SK-N-SH treated with all-trans-retinoic acid at 6 μM for 48 hours (cell line): ENCODE measurements at regions not wholly inside any gene's neighbourhood (a gene's known extent, or its start where the extent isn't known, plus 50 kb on each side); places are given as distances from the start of the nearest gene placed in this dataset.

Experiments
- ATAC-seq: fragments of 200-7000 bp; cut with Tn5 transposase; 3 replicates; pipeline ENCODE4 v1.9.1; 2020; ENCODE audit warnings: mild to moderate bottlenecking, moderate library complexity
- ARNTL ChIP-seq: fragments of 450-650 bp; formaldehyde crosslinking; IDR thresholded peaks from 2 replicates; pipeline ENCODE4 v1.5.0; 2020; ENCODE audit warnings: low read depth, mild to moderate bottlenecking, moderate library complexity, borderline replicate concordance
- BACH2 ChIP-seq: fragments of 250-450 bp; sonication (Bioruptor Pico); IDR thresholded peaks from 2 replicates; pipeline ENCODE4 v1.9.0; 2021; ENCODE audit warnings: mild to moderate bottlenecking, borderline replicate concordance
- CREB5 ChIP-seq: fragments of 250-450 bp; sonication (Bioruptor Pico); IDR thresholded peaks from 2 replicates; pipeline ENCODE4 v1.5.1; 2020; ENCODE audit warnings: low read depth, mild to moderate bottlenecking, moderate library complexity
- CSDC2 ChIP-seq: fragments of 250-450 bp; sonication (Bioruptor Pico); IDR thresholded peaks from 2 replicates; pipeline ENCODE4 v1.5.0; 2020; ENCODE audit warnings: mild to moderate bottlenecking, moderate library complexity
- GLIS3 ChIP-seq: fragments of 250-450 bp; sonication (Bioruptor Pico); IDR thresholded peaks from 2 replicates; pipeline ENCODE4 v1.5.0; 2020; ENCODE audit warnings: mild to moderate bottlenecking, moderate library complexity
- ISL1 ChIP-seq: fragments of 250-450 bp; sonication (Bioruptor Pico); IDR thresholded peaks from 2 replicates; pipeline ENCODE4 v2.1.2; 2022; ENCODE audit warnings: mild to moderate bottlenecking, moderate library complexity
- OSR1 ChIP-seq: fragments of 250-450 bp; sonication (Bioruptor Pico); IDR thresholded peaks from 2 replicates; pipeline ENCODE4 v1.8.0; 2022; ENCODE audit warnings: moderate library complexity, mild to moderate bottlenecking, inconsistent platforms
- PPARA ChIP-seq: fragments of 250-450 bp; sonication (Bioruptor Pico); IDR thresholded peaks from 2 replicates; pipeline ENCODE4 v1.5.0; 2020; ENCODE audit warnings: mild to moderate bottlenecking, borderline replicate concordance
- RARB ChIP-seq: fragments of 250-450 bp; sonication (Bioruptor Pico); IDR thresholded peaks from 2 replicates; pipeline ENCODE4 v1.8.0; 2021; ENCODE audit warnings: mild to moderate bottlenecking, moderate library complexity
- SNAI2 ChIP-seq: fragments of 250-450 bp; sonication (Bioruptor Pico); IDR thresholded peaks from 2 replicates; pipeline ENCODE4 v1.5.0; 2020; ENCODE audit warnings: mild to moderate bottlenecking, moderate library complexity
- TCF4 ChIP-seq: fragments of 250-450 bp; sonication (Bioruptor Pico); IDR thresholded peaks from 2 replicates; pipeline ENCODE4 v1.8.0; 2021; ENCODE audit warnings: mild to moderate bottlenecking, moderate library complexity, borderline replicate concordance
- TOX ChIP-seq: fragments of 250-450 bp; sonication (Bioruptor Pico); IDR thresholded peaks from 2 replicates; pipeline ENCODE4 v1.8.0; 2021; ENCODE audit warnings: mild to moderate bottlenecking, moderate library complexity, borderline replicate concordance
- ZC3H10 ChIP-seq: fragments of 250-450 bp; sonication (Bioruptor Pico); IDR thresholded peaks from 2 replicates; pipeline ENCODE4 v1.5.1; 2021; ENCODE audit warnings: mild to moderate bottlenecking, moderate library complexity
- ZFP30 ChIP-seq: fragments of 450-650 bp; formaldehyde crosslinking; IDR thresholded peaks from 2 replicates; pipeline ENCODE4 v1.5.0; 2022; ENCODE audit warnings: mild to moderate bottlenecking, moderate library complexity
- ZNF565 ChIP-seq: fragments of 450-650 bp; formaldehyde crosslinking; conservative IDR thresholded peaks from 2 replicates; pipeline ENCODE4 v1.5.0; 2020; ENCODE audit warnings: low read depth, mild to moderate bottlenecking, moderate library complexity
- ZNF70 ChIP-seq: fragments of 450-650 bp; formaldehyde crosslinking; IDR thresholded peaks from 2 replicates; pipeline ENCODE4 v1.5.0; 2020; ENCODE audit warnings: mild to moderate bottlenecking, moderate library complexity
- ZNF8 ChIP-seq: fragments of 450-650 bp; formaldehyde crosslinking; IDR thresholded peaks from 2 replicates; pipeline ENCODE4 v1.5.0; 2020; ENCODE audit warnings: mild to moderate bottlenecking, moderate library complexity
- TF ChIP-seq, protein P1 (sequence below): fragments of 250-450 bp; sonication (Bioruptor Pico); IDR thresholded peaks from 2 replicates; pipeline ENCODE4 v1.8.0; 2021; ENCODE audit warnings: low read depth, mild to moderate bottlenecking, moderate library complexity, borderline replicate concordance
- TF ChIP-seq, protein P2 (sequence below): fragments of 250-450 bp; sonication (Bioruptor Pico); IDR thresholded peaks from 2 replicates; pipeline ENCODE4 v1.8.0; 2020; ENCODE audit warnings: mild to moderate bottlenecking, moderate library complexity, borderline replicate concordance
- TF ChIP-seq, protein P3 (sequence below): fragments of 250-450 bp; sonication (Bioruptor Pico); IDR thresholded peaks from 2 replicates; pipeline ENCODE4 v1.5.1; 2021; ENCODE audit warnings: mild to moderate bottlenecking, moderate library complexity

DNA sequence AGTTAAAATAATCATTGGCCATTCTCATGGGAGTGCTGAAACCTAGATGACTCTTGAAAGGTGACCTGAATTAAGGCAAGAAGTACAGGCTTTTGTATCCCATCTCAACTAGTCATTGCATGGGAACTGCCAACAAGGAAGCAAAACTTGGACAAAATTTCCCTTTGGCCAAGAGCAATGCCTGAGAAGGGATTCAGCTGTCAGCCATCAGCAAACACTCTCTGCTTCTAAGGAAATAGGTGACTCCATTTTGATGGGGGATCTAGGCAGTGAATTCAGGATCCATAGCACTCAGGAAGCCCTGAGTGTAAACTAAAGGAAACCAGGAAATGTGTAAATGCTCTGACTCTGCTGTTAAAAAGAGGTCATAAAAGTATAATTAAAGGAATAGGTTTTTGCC, 221.5 kb upstream of the TMEM229A start (continued):
- TF ChIP-seq, protein P1, sequence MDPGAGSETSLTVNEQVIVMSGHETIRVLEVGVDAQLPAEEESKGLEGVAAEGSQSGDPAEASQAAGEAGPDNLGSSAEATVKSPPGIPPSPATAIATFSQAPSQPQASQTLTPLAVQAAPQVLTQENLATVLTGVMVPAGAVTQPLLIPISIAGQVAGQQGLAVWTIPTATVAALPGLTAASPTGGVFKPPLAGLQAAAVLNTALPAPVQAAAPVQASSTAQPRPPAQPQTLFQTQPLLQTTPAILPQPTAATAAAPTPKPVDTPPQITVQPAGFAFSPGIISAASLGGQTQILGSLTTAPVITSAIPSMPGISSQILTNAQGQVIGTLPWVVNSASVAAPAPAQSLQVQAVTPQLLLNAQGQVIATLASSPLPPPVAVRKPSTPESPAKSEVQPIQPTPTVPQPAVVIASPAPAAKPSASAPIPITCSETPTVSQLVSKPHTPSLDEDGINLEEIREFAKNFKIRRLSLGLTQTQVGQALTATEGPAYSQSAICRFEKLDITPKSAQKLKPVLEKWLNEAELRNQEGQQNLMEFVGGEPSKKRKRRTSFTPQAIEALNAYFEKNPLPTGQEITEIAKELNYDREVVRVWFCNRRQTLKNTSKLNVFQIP: no peak
- TF ChIP-seq, protein P2, sequence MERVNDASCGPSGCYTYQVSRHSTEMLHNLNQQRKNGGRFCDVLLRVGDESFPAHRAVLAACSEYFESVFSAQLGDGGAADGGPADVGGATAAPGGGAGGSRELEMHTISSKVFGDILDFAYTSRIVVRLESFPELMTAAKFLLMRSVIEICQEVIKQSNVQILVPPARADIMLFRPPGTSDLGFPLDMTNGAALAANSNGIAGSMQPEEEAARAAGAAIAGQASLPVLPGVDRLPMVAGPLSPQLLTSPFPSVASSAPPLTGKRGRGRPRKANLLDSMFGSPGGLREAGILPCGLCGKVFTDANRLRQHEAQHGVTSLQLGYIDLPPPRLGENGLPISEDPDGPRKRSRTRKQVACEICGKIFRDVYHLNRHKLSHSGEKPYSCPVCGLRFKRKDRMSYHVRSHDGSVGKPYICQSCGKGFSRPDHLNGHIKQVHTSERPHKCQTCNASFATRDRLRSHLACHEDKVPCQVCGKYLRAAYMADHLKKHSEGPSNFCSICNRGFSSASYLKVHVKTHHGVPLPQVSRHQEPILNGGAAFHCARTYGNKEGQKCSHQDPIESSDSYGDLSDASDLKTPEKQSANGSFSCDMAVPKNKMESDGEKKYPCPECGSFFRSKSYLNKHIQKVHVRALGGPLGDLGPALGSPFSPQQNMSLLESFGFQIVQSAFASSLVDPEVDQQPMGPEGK: no peak
- TF ChIP-seq TOX (CRISPR knock-in tag) (no peak), OSR1 (CRISPR knock-in tag) (no peak), GLIS3 (CRISPR knock-in tag) (no peak), CREB5 (CRISPR knock-in tag) (no peak), ZFP30 (no peak)

DNA sequence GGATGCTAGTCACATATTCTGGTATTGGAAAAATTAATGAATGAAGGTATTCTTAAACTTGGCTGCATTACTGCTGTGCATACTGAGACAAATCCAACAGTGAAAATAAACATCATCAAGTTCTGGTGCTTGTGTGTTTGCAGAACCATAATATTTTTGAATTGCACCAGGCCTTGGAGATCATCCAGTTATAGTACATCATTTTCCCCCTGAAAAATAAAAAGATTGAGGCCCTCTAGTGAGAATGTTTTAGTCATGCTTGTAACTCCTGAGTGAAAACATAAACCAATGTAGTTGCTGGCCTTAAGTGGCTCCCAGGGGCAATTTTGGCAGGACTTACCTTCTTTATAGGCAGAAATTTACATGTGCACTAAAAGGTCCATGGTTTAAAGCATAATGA, 218.8 kb upstream of the TMEM229A start:
- TF ChIP-seq ZNF8 (no peak), RARB (CRISPR knock-in tag) (no peak), CSDC2 (CRISPR knock-in tag) (no peak), BACH2 (CRISPR knock-in tag) (no peak), TCF4 (CRISPR knock-in tag) (no peak), ZNF565 (CRISPR knock-in tag) (no peak), ZNF70 (CRISPR knock-in tag) (no peak), TOX (CRISPR knock-in tag) (no peak), ARNTL (no peak), ZFP30 (no peak), OSR1 (CRISPR knock-in tag) (no peak), PPARA (no peak), CREB5 (CRISPR knock-in tag) (no peak), ZC3H10 (no peak), GLIS3 (CRISPR knock-in tag) (no peak), SNAI2 (no peak), ISL1 (CRISPR knock-in tag) (no peak)
- TF ChIP-seq, protein P3, sequence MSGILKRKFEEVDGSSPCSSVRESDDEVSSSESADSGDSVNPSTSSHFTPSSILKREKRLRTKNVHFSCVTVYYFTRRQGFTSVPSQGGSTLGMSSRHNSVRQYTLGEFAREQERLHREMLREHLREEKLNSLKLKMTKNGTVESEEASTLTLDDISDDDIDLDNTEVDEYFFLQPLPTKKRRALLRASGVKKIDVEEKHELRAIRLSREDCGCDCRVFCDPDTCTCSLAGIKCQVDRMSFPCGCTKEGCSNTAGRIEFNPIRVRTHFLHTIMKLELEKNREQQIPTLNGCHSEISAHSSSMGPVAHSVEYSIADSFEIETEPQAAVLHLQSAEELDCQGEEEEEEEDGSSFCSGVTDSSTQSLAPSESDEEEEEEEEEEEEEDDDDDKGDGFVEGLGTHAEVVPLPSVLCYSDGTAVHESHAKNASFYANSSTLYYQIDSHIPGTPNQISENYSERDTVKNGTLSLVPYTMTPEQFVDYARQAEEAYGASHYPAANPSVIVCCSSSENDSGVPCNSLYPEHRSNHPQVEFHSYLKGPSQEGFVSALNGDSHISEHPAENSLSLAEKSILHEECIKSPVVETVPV (CRISPR knock-in tag): no peak
- TF ChIP-seq, protein P1: no peak
- TF ChIP-seq, protein P2: no peak
- ATAC-seq: no peak
